Keratinocyte (primary cell): ENCODE measurements at regions not wholly inside any gene's neighbourhood (a gene's known extent, or its start where the extent isn't known, plus 50 kb on each side); places are given as distances from the start of the nearest gene placed in this dataset.

Experiments
- DNase-seq: peaks from one replicate; pipeline ENCODE4 v3.0.0-alpha.2; 2011; ENCODE audit warnings: low read depth, missing footprints, low spot score
- FAIRE-seq: peaks from 2 replicates; lab custom pipeline; 2011; peaks lifted over from hg19 to GRCh38; lab: Jason Lieb, UNC
- H2AFZ ChIP-seq: 2 replicates; pipeline ENCODE4 v1.6.0; 2012; ENCODE audit warnings: low read length, control low read depth, inconsistent platforms; ENCODE audit not compliant: control insufficient read depth
- H3K27ac ChIP-seq: 2 replicates; pipeline ENCODE4 v1.5.1; 2011; ENCODE audit warnings: low read length; ENCODE audit not compliant: control insufficient read depth, insufficient read depth
- H3K27me3 ChIP-seq: 3 replicates; pipeline ENCODE4 v1.6.0; 2011; ENCODE audit warnings: low read length; ENCODE audit not compliant: control insufficient read depth, insufficient read depth; ENCODE audit errors: extremely low read depth
- H3K36me3 ChIP-seq, 2 experiments: 2 replicates in 1 of 2; 3 replicates in 1 of 2; pipeline ENCODE4 v1.5.1; 2011; ENCODE audit warnings: low read length in 2 of 2, mild to moderate bottlenecking in 1 of 2; ENCODE audit not compliant: control insufficient read depth in 2 of 2, insufficient read depth in 2 of 2; ENCODE audit errors: extremely low read depth in 1 of 2
- H3K4me1 ChIP-seq: 3 replicates; pipeline ENCODE4 v1.5.1; 2011; ENCODE audit warnings: low read length; ENCODE audit not compliant: control insufficient read depth, insufficient read depth; ENCODE audit errors: extremely low read depth
- H3K4me2 ChIP-seq: 3 replicates; pipeline ENCODE4 v1.6.0; 2011; ENCODE audit warnings: low read depth, low read length; ENCODE audit not compliant: control insufficient read depth, insufficient read depth; ENCODE audit errors: extremely low read depth
- H3K4me3 ChIP-seq, 3 experiments: fragments of 200-600 bp in 1 of 3; sonication (generic) in 1 of 3; 2 replicates in 2 of 3; 3 replicates in 1 of 3; pipeline ENCODE4 v1.5.1; 2011 to 2016; ENCODE audit warnings: low read length in 3 of 3, mild to moderate bottlenecking in 3 of 3, control low read depth in 2 of 3, inconsistent platforms in 1 of 3, low read depth in 1 of 3, mixed read lengths in 1 of 3, mixed run types in 1 of 3, moderate library complexity in 1 of 3; ENCODE audit not compliant: control insufficient read depth in 2 of 3, insufficient read depth in 2 of 3; ENCODE audit errors: extremely low read depth in 1 of 3
- H3K79me2 ChIP-seq: 2 replicates; pipeline ENCODE4 v1.6.0; 2012; ENCODE audit warnings: low read length; ENCODE audit not compliant: control insufficient read depth, insufficient read depth
- H3K9ac ChIP-seq: 3 replicates; pipeline ENCODE4 v1.6.0; 2011; ENCODE audit warnings: low read length; ENCODE audit not compliant: control insufficient read depth, insufficient read depth; ENCODE audit errors: extremely low read depth
- H3K9me1 ChIP-seq: 3 replicates; pipeline ENCODE4 v1.6.0; 2011; ENCODE audit warnings: low read length; ENCODE audit not compliant: control insufficient read depth, insufficient read depth; ENCODE audit errors: extremely low read depth
- H3K9me3 ChIP-seq: 2 replicates; pipeline ENCODE4 v1.5.1; 2012; ENCODE audit warnings: low read depth, low read length; ENCODE audit not compliant: control insufficient read depth
- H4K20me1 ChIP-seq: 3 replicates; pipeline ENCODE4 v1.6.0; 2011; ENCODE audit warnings: low read length; ENCODE audit not compliant: control insufficient read depth, insufficient read depth; ENCODE audit errors: extremely low read depth
- EZH2 ChIP-seq: IDR thresholded peaks from one replicate; pipeline ENCODE4 v1.6.1; 2012; ENCODE audit warnings: inconsistent platforms, mild to moderate bottlenecking, low read length, moderate library complexity
- dilution Hi-C: fragments of 300-500 bp; cut with MboI; formaldehyde crosslinking; loops from one replicate; pipeline ENCODE4 v1.7.0; 2020; ENCODE audit warnings: low sequenced_read_pairs; ENCODE audit not compliant: extremely low pct_ligation_motif_present
- TF ChIP-seq, protein P1 (sequence below), 3 experiments: IDR thresholded peaks in 1 of 3; conservative IDR thresholded peaks in 1 of 3; optimal IDR thresholded peaks in 1 of 3; 2 replicates in 2 of 3; 3 replicates in 1 of 3; pipeline versions ENCODE3 to v1.5.1; 2011; ENCODE audit warnings: low read length in 3 of 3, mild to moderate bottlenecking in 3 of 3, moderate library complexity in 2 of 3, control low read depth in 1 of 3, inconsistent platforms in 1 of 3; ENCODE audit not compliant: insufficient read depth in 2 of 3; ENCODE audit errors: extremely low read depth in 1 of 3

DNA sequence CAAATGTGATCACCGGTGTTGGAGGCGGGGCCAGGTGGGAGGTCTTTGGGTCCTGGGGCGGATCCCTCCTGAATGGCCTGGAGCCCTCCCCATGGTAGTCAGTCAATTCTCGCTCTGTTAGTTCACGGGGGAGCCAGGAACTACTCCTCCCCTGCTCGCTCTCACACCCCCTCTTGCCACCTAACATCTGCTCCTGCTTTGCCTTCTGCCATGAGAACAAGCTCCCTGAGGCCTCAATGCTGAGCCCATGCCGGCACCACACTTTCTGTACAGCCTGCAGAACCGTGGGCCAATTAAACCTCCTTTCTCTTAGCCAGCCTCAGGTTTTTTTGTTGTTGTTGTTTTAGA is 135.7 kb downstream of the SHANK2 start:
- Histone ChIP-seq H3K9me3 (no peaks in the 10 kb centered on the region), H2AFZ (no peak overlapping the region), H3K9me1 (no peaks in the 10 kb centered on the region), H3K27ac (no peak overlapping the region), H3K4me2 (no peak overlapping the region), H3K4me3 (no peak overlapping the region), H3K4me1 (no peaks in the 10 kb centered on the region), H3K27me3 (peaks cover 30% of the 10 kb centered on the region), H3K36me3 (no peaks in the 10 kb centered on the region), H3K9ac (no peak overlapping the region), H4K20me1 (no peaks in the 10 kb centered on the region), H3K79me2 (no peaks in the 10 kb centered on the region)
- TF ChIP-seq, protein P1, sequence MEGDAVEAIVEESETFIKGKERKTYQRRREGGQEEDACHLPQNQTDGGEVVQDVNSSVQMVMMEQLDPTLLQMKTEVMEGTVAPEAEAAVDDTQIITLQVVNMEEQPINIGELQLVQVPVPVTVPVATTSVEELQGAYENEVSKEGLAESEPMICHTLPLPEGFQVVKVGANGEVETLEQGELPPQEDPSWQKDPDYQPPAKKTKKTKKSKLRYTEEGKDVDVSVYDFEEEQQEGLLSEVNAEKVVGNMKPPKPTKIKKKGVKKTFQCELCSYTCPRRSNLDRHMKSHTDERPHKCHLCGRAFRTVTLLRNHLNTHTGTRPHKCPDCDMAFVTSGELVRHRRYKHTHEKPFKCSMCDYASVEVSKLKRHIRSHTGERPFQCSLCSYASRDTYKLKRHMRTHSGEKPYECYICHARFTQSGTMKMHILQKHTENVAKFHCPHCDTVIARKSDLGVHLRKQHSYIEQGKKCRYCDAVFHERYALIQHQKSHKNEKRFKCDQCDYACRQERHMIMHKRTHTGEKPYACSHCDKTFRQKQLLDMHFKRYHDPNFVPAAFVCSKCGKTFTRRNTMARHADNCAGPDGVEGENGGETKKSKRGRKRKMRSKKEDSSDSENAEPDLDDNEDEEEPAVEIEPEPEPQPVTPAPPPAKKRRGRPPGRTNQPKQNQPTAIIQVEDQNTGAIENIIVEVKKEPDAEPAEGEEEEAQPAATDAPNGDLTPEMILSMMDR (optimal IDR thresholded peaks at IDR 0.05 in 1 of 3, IDR thresholded peaks at IDR 0.05 in 1 of 3, conservative IDR thresholded peaks at IDR 0.05 in 1 of 3; ENCODE audit: extremely low read depth in 1 of 3, insufficient read depth in 2 of 3, low read length in 3 of 3), result no peak
- no peak for TF ChIP-seq EZH2
- FAIRE-seq (no peak), DNase-seq (no peak)
- dilution Hi-C loops, result no loop called here

DNA sequence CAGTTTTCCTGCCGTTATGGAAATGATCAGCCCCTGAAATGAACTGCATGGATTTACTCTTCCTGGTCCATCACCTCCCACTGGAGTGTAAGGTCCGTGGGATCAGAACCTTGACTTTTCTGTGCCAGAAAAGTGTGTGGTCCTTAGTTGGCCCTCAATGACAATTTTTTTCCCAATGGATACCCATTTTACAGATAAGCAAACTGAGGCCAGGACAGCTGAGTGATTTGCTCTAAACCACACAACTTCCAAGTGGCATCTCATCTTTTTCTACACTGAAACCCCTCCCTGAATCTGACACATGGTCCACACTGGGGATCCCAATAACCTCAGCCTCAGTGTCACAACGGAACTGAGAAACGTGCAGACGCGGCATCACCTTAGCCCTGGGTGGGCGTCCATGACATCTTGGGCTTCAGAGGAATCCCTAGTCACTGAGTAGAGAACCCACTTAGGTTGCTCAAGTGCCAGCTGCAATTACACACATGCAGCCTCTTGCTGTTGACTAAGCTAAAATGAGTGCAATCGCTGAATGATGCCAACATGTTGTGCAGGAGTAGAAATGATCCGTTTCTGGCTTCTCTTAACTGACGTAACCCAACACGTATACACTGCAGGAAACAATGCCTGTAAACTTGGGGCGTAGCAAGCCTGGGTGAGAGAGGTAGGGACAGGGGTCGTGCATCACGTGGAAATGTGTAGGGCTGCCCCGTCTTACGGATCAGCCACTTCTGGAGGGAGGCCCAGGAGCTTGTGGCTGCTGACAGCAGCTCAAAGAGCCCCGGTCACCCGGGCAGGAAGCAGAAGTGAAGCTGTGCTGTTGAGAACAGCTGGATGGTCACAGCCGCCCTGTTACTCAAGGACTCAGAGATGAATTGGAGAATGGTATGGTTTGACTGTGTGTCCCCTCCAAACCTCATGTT is 136.3 kb downstream of the SHANK2 start:
- FAIRE-seq, result no peak
- Histone ChIP-seq H3K4me3 (no peak overlapping the region), H3K9ac (no peak overlapping the region), H3K27ac (no peak overlapping the region), H3K4me1 (no peaks in the 10 kb centered on the region), H3K9me1 (no peaks in the 10 kb centered on the region), H3K27me3 (peaks cover 30% of the 10 kb centered on the region), H4K20me1 (no peaks in the 10 kb centered on the region), H3K9me3 (no peaks in the 10 kb centered on the region), H3K4me2 (no peak overlapping the region), H3K79me2 (no peaks in the 10 kb centered on the region), H3K36me3 (no peaks in the 10 kb centered on the region), H2AFZ (no peak overlapping the region)
- no peak for DNase-seq
- TF ChIP-seq, protein P1 (optimal IDR thresholded peaks at IDR 0.05 in 1 of 3, IDR thresholded peaks at IDR 0.05 in 1 of 3, conservative IDR thresholded peaks at IDR 0.05 in 1 of 3; ENCODE audit: extremely low read depth in 1 of 3, insufficient read depth in 2 of 3, low read length in 3 of 3), result no peak
- TF ChIP-seq EZH2, result no peak
- dilution Hi-C loops, result no loop called here
